Pancreas (tissue), 10 donors: ENCODE measurements at regions not wholly inside any gene's neighbourhood (a gene's known extent, or its start where the extent isn't known, plus 50 kb on each side); places are given as distances from the start of the nearest gene placed in this dataset.

ENCODE experiments used
- ATAC-seq, 4 donors: fragments of 200-7000 bp; cut with Tn5 transposase; one replicate each; pipeline versions ENCODE4 v1.8.0 to v1.9.1; 2020; ENCODE audit warnings: mild to moderate bottlenecking in 4 of 4, moderate library complexity in 4 of 4
- DNase-seq, 6 donors: peaks; one replicate each; pipeline ENCODE4 v3.0.0-alpha.2; 2020
- FAIRE-seq: peaks from 2 replicates; lab custom pipeline; 2012; peaks lifted over from hg19 to GRCh38; lab: Jason Lieb, UNC
- H3K27ac ChIP-seq, 4 donors: fragments of 200-600 bp; sonication (generic); 1 replicate in 3 of 4; 2 replicates in 1 of 4; pipeline versions ENCODE4 v1.5.0 to v1.8.0; 2020
- H3K27me3 ChIP-seq, 4 donors: fragments of 200-600 bp; one replicate each; pipeline ENCODE4 v1.8.0; 2021
- H3K36me3 ChIP-seq, 3 donors: fragments of 200-600 bp; sonication (generic) in 1 of 3; one replicate each; pipeline versions ENCODE4 v1.5.0 to v1.8.0; 2020 to 2021
- H3K4me1 ChIP-seq, 3 donors: fragments of 200-600 bp; one replicate each; pipeline ENCODE4 v1.8.0; 2021
- H3K4me3 ChIP-seq, 4 donors: fragments of 200-600 bp; sonication (generic) in 2 of 4; one replicate each; pipeline versions ENCODE4 v1.5.0 to v1.8.0; 2020 to 2021
- H3K9me3 ChIP-seq, 4 donors: fragments of 200-600 bp; one replicate each; pipeline ENCODE4 v1.8.0; 2021
- CTCF ChIP-seq, 4 donors: fragments of 200-600 bp; sonication (generic) in 3 of 4; IDR thresholded peaks; one replicate each; pipeline versions ENCODE4 v1.5.0 to v1.8.0; 2021; ENCODE audit warnings: antibody characterized with exemption in 4 of 4
- WGBS, 2 donors: extraction: QIAGEN DNeasy Blood & Tissue Kit; methylation state at CpG; one replicate each; pipeline ENCODE4 v1.1.7; 2013; 5-methylcytosine and 5-hydroxymethylcytosine counted together
- intact Hi-C, 3 donors: fragments of 100-400 bp; cut with DNase I; formaldehyde crosslinking; loops; one replicate each; pipeline versions ENCODE4 v1.11.1 to v1.14.2; 2022
- donor health status: healthy with polysubstance abuse.
- donor health status: DM: no; HTN: no; CAD: no; lungs with moderate emphysema.
- donor health status: DM: no; HTN: no; CAD: no.
- donor health status: control.
- donor health status: control.
- donor health status: Bipolar disorder and iron deficiency.
- donor health status: DM: yes; HTN: yes; CAD: no.
- donor health status: DM: no; HTN: no; CAD: no.
- donor health status: DM: no; HTN: no; CAD: no.
- donor health status: DM: yes; HTN: yes; CAD: no.

GRCh38 chr5:133682451-133682850, 70.1 kb upstream of the FSTL4 start:
- FAIRE-seq (no peak), ATAC-seq (no peak), DNase-seq (no peak)
- Histone ChIP-seq H3K4me3 (no peak overlapping the region), H3K27me3 (no peaks in the 10 kb centered on the region), H3K27ac (no peak overlapping the region), H3K4me1 (no peaks in the 10 kb centered on the region), H3K36me3 (no peaks in the 10 kb centered on the region), H3K9me3 (no peaks in the 10 kb centered on the region)
- intact Hi-C loops = no loop called here
- WGBS, 2 donors = 63 to 80% methylated on average over 4 of the region's 4 CpGs
- TF ChIP-seq CTCF (IDR thresholded peaks at IDR 0.05) = no peak

GRCh38 chr5:133681896-133682295, 69.6 kb upstream of the FSTL4 start:
- Histone ChIP-seq H3K4me3 (no peak overlapping the region), H3K27me3 (no peaks in the 10 kb centered on the region), H3K9me3 (no peaks in the 10 kb centered on the region), H3K36me3 (no peaks in the 10 kb centered on the region), H3K4me1 (no peaks in the 10 kb centered on the region), H3K27ac (no peak overlapping the region)
- WGBS, 2 donors = 61 to 77% methylated on average over 2 of the region's 2 CpGs
- TF ChIP-seq CTCF (IDR thresholded peaks at IDR 0.05) = no peak
- FAIRE-seq (no peak), DNase-seq (no peak), ATAC-seq (no peak)
- intact Hi-C loops = no loop called here

- TF ChIP-seq CTCF (IDR thresholded peaks at IDR 0.05) = no peak
- Histone ChIP-seq H3K9me3 (no peaks in the 10 kb centered on the region), H3K4me1 (no peaks in the 10 kb centered on the region), H3K36me3 (no peaks in the 10 kb centered on the region), H3K27ac (no peak overlapping the region), H3K27me3 (no peaks in the 10 kb centered on the region), H3K4me3 (no peak overlapping the region)
- intact Hi-C loops = no loop called here
- no peak for FAIRE-seq
- no peak for ATAC-seq
- WGBS, 2 donors = 66 to 73% methylated on average over 12 of the region's 12 CpGs
- DNase-seq = no peak
Observed at GRCh38 chr5:133680830-133681565, 68.7 kb upstream of the FSTL4 start.

- no peak for DNase-seq
- Histone ChIP-seq H3K4me3 (no peak overlapping the region), H3K27me3 (no peaks in the 10 kb centered on the region), H3K36me3 (no peaks in the 10 kb centered on the region), H3K4me1 (no peaks in the 10 kb centered on the region), H3K27ac (no peak overlapping the region), H3K9me3 (no peaks in the 10 kb centered on the region)
- intact Hi-C loops = no loop called here
- no peak for FAIRE-seq
- no peak for TF ChIP-seq CTCF (IDR thresholded peaks at IDR 0.05)
- no peak for ATAC-seq
- WGBS, 2 donors = 47 to 65% methylated on average over 1 of the region's 1 CpG
Observed at GRCh38 chr5:133679534-133679933, 67.2 kb upstream of the FSTL4 start.

- TF ChIP-seq CTCF (IDR thresholded peaks at IDR 0.05) = no peak
- Histone ChIP-seq H3K27me3 (no peaks in the 10 kb centered on the region), H3K9me3 (no peaks in the 10 kb centered on the region), H3K4me1 (no peaks in the 10 kb centered on the region), H3K4me3 (no peak overlapping the region), H3K27ac (no peak overlapping the region), H3K36me3 (no peaks in the 10 kb centered on the region)
- FAIRE-seq = no peak
- ATAC-seq = no peak
- 77 to 81% methylated on average over 13 of the region's 13 CpGs for WGBS, 2 donors
- intact Hi-C loops = no loop called here
- no peak for DNase-seq
Observed at GRCh38 chr5:133675376-133676154, 63.2 kb upstream of the FSTL4 start.
